GM12875 (cell line): ENCODE measurements at regions not wholly inside any gene's neighbourhood (a gene's known extent, or its start where the extent isn't known, plus 50 kb on each side); places are given as distances from the start of the nearest gene placed in this dataset.

Experiments used
- H3K4me3 ChIP-seq: one replicate; pipeline ENCODE4 v1.5.1; 2011; ENCODE audit warnings: low read depth, low read length, control low read depth
- CTCF ChIP-seq: IDR thresholded peaks from 2 replicates; pipeline ENCODE4 v1.5.1; 2011; ENCODE audit warnings: low read depth, mild to moderate bottlenecking, control low read depth, inconsistent platforms, low read length, moderate library complexity, borderline replicate concordance; ENCODE audit not compliant: insufficient read depth

- no peak overlapping the region for H3K4me3 ChIP-seq
- no peak for TF ChIP-seq CTCF
Observed at GRCh38 chr4:26000274-26000950, 86.4 kb downstream of the SMIM20 start.

- no peak overlapping the region for H3K4me3 ChIP-seq
- no peak for TF ChIP-seq CTCF
Observed at GRCh38 chr4:26001413-26001812, 87.4 kb downstream of the SMIM20 start.

GRCh38 chr4:26001816-26002215 is 87.8 kb downstream of the SMIM20 start:
- TF ChIP-seq CTCF: no peak
- H3K4me3 ChIP-seq: no peak overlapping the region

GRCh38 chr4:26003056-26003455 is 89.0 kb downstream of the SMIM20 start:
- TF ChIP-seq CTCF: no peak

GRCh38 chr4:26004290-26004689 is 90.3 kb downstream of the SMIM20 start:
- TF ChIP-seq CTCF: no peak

More at GRCh38 chr4:26003056-26003455, 89.0 kb downstream of the SMIM20 start:
- H3K4me3 ChIP-seq: no peak overlapping the region

GRCh38 chr4:26005764-26006163 is 91.7 kb downstream of the SMIM20 start:
- no peak overlapping the region for H3K4me3 ChIP-seq
- TF ChIP-seq CTCF: no peak

More at GRCh38 chr4:26004290-26004689, 90.3 kb downstream of the SMIM20 start:
- H3K4me3 ChIP-seq: no peak overlapping the region

- no peak for TF ChIP-seq CTCF
- H3K4me3 ChIP-seq: no peak overlapping the region
Observed at GRCh38 chr4:26008737-26009136, 94.7 kb downstream of the SMIM20 start.
